Vagina (tissue), 2 donors: ENCODE measurements at regions not wholly inside any gene's neighbourhood (a gene's known extent, or its start where the extent isn't known, plus 50 kb on each side); places are given as distances from the start of the nearest gene placed in this dataset.

Source experiments
- DNase-seq, 2 donors: peaks; one replicate each; pipeline ENCODE4 v3.0.0-alpha.2; 2017; ENCODE audit errors: extremely low spot score in 2 of 2
- H3K27ac ChIP-seq: fragments of 200-600 bp; sonication (generic); one replicate; pipeline ENCODE4 v1.5.1; 2019
- H3K27me3 ChIP-seq: fragments of 200-600 bp; sonication (generic); one replicate; pipeline ENCODE4 v1.5.1; 2019
- H3K36me3 ChIP-seq, 2 donors: fragments of 200-600 bp; sonication (generic); one replicate each; pipeline ENCODE4 v1.5.1; 2017 to 2019
- H3K4me1 ChIP-seq: fragments of 200-600 bp; sonication (generic); one replicate; pipeline ENCODE4 v1.5.1; 2019
- H3K4me3 ChIP-seq, 2 donors: fragments of 200-600 bp; sonication (generic); 1 replicate in 1 of 2; 2 replicates in 1 of 2; pipeline ENCODE4 v1.5.1; 2016 to 2019
- H3K9me3 ChIP-seq: fragments of 200-600 bp; sonication (generic); one replicate; pipeline ENCODE4 v1.5.1; 2019
- POLR2A ChIP-seq, 2 donors: fragments of 450-650 bp; IDR thresholded peaks; one replicate each; pipeline ENCODE4 v1.6.1; 2017; ENCODE audit warnings: antibody characterized with exemption in 2 of 2, mild to moderate bottlenecking in 2 of 2, moderate library complexity in 2 of 2
- POLR2AphosphoS5 ChIP-seq, 2 donors: sonication (generic); formaldehyde crosslinking; IDR thresholded peaks; one replicate each; pipeline ENCODE4 v1.9.0; 2017; ENCODE audit warnings: antibody characterized with exemption in 2 of 2, mild to moderate bottlenecking in 2 of 2, low read depth in 1 of 2; ENCODE audit not compliant: insufficient read depth in 1 of 2
- intact Hi-C: fragments of 100-400 bp; cut with DNase I; formaldehyde crosslinking; loops from one replicate; pipeline ENCODE4 v1.15.1; 2023
- TF ChIP-seq, protein P1 (sequence below), 3 experiments: fragments of 450-650 bp in 2 of 3; fragments of 200-600 bp in 1 of 3; sonication (generic) in 1 of 3; IDR thresholded peaks; one replicate each; pipeline ENCODE4 v1.5.1; 2017 to 2019; ENCODE audit warnings: antibody characterized with exemption in 3 of 3, mild to moderate bottlenecking in 2 of 3, moderate library complexity in 2 of 3

DNA sequence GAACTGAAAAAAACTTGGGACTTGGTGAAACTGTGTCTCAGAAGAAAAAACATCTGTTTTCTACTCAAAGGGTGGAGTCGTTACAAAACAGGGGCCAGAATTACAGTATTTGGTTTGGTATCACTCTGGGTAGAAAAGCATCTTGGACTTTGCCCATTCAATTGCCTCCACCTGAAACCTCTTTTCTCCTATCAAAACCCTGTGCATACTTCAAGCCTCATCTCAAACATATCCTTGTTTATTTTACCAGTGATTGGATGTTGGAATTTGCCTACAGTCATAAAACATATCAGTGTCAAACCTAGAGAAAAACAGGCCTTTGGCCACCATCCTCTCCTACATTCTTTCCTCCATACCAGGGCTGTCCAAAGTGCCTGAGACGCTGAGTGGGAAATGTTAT is 281.5 kb downstream of the PLPP3 start:
- Histone ChIP-seq H3K4me3 (no peak overlapping the region), H3K9me3 (no peaks in the 10 kb centered on the region), H3K27me3 (no peaks in the 10 kb centered on the region), H3K36me3 (no peaks in the 10 kb centered on the region), H3K27ac (no peak overlapping the region), H3K4me1 (peaks cover 16% of the 10 kb centered on the region)
- no peak for DNase-seq
- intact Hi-C loops, result no loop called here
- TF ChIP-seq, protein P1, sequence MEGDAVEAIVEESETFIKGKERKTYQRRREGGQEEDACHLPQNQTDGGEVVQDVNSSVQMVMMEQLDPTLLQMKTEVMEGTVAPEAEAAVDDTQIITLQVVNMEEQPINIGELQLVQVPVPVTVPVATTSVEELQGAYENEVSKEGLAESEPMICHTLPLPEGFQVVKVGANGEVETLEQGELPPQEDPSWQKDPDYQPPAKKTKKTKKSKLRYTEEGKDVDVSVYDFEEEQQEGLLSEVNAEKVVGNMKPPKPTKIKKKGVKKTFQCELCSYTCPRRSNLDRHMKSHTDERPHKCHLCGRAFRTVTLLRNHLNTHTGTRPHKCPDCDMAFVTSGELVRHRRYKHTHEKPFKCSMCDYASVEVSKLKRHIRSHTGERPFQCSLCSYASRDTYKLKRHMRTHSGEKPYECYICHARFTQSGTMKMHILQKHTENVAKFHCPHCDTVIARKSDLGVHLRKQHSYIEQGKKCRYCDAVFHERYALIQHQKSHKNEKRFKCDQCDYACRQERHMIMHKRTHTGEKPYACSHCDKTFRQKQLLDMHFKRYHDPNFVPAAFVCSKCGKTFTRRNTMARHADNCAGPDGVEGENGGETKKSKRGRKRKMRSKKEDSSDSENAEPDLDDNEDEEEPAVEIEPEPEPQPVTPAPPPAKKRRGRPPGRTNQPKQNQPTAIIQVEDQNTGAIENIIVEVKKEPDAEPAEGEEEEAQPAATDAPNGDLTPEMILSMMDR (IDR thresholded peaks at IDR 0.05), result no peak
- no peak for TF ChIP-seq POLR2A (IDR thresholded peaks at IDR 0.05)
- no peak for TF ChIP-seq POLR2AphosphoS5 (IDR thresholded peaks at IDR 0.05; ENCODE audit: insufficient read depth in 1 of 2, low read depth in 1 of 2)

DNA sequence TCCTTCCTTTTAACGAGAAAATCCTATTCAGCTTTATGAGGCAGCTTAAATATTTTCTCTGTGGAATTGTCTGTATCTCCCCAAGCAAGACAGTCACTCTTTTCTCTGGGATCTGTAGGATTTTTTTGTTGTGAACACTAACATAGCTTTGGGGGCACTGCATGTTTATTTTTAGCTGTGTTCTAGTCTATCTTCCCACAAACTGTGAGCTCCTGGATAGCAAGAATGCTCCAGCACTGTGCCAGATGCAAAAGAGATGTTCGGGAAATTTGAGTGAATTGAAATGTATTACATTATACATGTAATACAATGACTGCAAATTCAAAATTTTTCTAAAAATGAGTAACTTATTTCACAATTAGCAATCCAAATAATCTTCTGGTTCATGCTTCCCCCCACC is 282.2 kb downstream of the PLPP3 start:
- Histone ChIP-seq H3K27ac (no peak overlapping the region), H3K27me3 (no peaks in the 10 kb centered on the region), H3K4me3 (no peak overlapping the region), H3K36me3 (no peaks in the 10 kb centered on the region), H3K4me1 (peaks cover 16% of the 10 kb centered on the region), H3K9me3 (no peaks in the 10 kb centered on the region)
- no peak for DNase-seq
- intact Hi-C loops, result no loop called here
- TF ChIP-seq, protein P1 (IDR thresholded peaks at IDR 0.05), result no peak
- TF ChIP-seq POLR2AphosphoS5 (IDR thresholded peaks at IDR 0.05; ENCODE audit: insufficient read depth in 1 of 2, low read depth in 1 of 2) (no peak), POLR2A (IDR thresholded peaks at IDR 0.05) (no peak)

DNA sequence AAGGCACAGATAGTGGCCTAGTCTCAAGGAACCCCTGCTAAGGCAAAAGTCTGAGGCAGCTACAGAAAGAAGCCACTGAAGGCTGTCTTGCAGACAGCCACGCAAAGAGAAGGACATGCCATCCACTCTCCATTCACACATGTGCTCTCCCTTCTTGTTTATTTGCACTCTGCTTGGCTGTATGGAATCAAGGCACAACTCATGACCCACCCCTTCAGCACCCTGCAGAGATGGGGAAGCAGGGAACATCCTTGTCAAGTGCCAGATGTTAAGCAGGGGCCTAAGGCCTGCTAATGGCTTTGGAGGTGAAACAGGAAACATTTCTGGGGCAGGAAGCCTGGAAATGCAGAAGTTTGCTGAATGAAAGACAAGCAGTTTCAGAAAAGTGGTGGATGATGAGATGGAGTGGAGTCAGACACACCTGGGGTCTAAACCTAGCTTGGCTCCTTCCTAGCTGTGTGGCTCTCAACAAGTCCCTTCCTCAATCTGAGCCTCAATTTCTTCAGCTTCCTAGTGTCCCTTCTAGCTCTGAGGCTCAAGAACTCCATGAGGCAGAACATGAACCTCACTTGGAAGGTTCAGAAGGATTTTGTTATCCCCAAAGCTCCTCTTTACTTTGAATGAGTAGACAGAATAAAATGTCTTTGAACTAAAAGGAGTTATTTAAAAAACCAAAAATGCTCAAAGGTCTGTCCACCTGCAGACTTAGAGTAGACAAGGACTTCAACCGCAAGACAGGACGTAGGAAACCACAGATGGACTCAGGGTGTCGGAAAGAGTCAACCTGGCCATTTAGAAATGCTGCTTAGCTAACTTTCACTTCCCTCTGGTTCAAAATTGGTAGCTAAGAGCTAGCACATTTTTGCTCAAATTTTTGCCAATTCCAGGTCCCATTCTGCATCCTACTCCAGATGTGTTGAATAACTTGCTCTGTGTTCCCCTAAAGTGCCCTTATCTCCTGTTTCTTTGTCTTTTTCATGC is 283.1 kb downstream of the PLPP3 start:
- H3K27me3 ChIP-seq, result no peaks in the 10 kb centered on the region
- H3K27ac ChIP-seq, result no peak overlapping the region
- no peak for TF ChIP-seq POLR2A (IDR thresholded peaks at IDR 0.05)
- TF ChIP-seq POLR2AphosphoS5 (IDR thresholded peaks at IDR 0.05; ENCODE audit: insufficient read depth in 1 of 2, low read depth in 1 of 2), result no peak
- TF ChIP-seq, protein P1 (IDR thresholded peaks at IDR 0.05), result no peak
- no peaks in the 10 kb centered on the region for H3K9me3 ChIP-seq
- no peak overlapping the region for H3K4me3 ChIP-seq
- intact Hi-C loops, result no loop called here
- peak in 1 of 2 donors; percentile 28 for DNase-seq
- H3K36me3 ChIP-seq, result no peaks in the 10 kb centered on the region
- peaks cover 16% of the 10 kb centered on the region for H3K4me1 ChIP-seq

DNA sequence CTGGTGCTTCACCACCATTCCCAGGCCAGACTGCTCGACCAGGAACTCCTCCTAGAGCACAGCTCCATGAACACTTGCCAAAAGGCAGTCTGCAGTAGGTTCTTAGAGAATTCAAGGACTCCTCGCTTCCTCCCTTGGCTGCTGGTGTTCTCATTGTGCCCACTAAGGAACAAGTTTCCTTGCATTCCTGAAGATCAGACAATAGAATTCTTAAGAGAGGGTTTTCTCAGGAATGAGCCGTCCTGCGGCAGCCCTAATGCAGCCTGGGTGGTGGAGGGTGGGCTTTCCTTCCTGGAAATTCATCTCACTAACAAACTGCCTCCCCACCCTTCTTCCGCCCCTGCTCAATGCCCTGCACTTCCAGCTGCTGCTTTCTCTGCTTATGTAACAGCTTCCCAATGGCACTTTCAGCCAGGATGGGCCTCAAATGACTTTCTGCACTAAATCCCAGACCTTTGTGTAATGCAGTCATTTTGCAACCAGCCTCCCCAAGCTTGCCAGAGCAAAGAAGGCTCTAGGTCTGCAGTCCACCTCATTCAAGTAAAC is 287.9 kb downstream of the PLPP3 start:
- Histone ChIP-seq H3K4me1 (no peaks in the 10 kb centered on the region), H3K27ac (no peak overlapping the region), H3K4me3 (no peak overlapping the region), H3K9me3 (no peaks in the 10 kb centered on the region), H3K27me3 (no peaks in the 10 kb centered on the region), H3K36me3 (no peaks in the 10 kb centered on the region)
- intact Hi-C loops, result no loop called here
- DNase-seq, result no peak
- no peak for TF ChIP-seq POLR2AphosphoS5 (IDR thresholded peaks at IDR 0.05; ENCODE audit: insufficient read depth in 1 of 2, low read depth in 1 of 2)
- TF ChIP-seq POLR2A (IDR thresholded peaks at IDR 0.05), result no peak
- TF ChIP-seq, protein P1 (IDR thresholded peaks at IDR 0.05), result no peak

DNA sequence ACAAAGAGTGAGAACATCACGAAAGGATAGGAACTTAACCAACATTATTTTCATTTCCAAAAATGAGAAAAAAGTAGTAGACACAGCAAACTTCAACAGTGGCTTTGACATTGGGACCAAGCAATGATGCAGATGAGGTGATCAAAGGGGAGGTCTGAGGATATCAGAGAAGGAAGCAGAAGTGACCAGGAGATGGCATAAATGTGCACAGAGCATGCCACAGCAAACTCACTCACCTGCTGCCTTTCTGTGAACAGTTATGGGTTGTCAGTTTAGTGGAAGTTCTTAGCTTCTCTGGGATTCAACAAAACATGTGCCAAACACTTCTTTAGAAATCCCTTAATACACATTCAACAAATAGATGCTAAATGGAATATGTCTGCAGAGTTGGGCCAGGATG is 290.1 kb downstream of the PLPP3 start:
- H3K4me1 ChIP-seq, result peaks cover 16% of the 10 kb centered on the region
- intact Hi-C loops, result no loop called here
- no peaks in the 10 kb centered on the region for H3K36me3 ChIP-seq
- TF ChIP-seq POLR2AphosphoS5 (IDR thresholded peaks at IDR 0.05; ENCODE audit: insufficient read depth in 1 of 2, low read depth in 1 of 2) (no peak), POLR2A (IDR thresholded peaks at IDR 0.05) (no peak)
- TF ChIP-seq, protein P1 (IDR thresholded peaks at IDR 0.05), result no peak
- H3K4me3 ChIP-seq, result no peak overlapping the region
- H3K9me3 ChIP-seq, result no peaks in the 10 kb centered on the region
- no peaks in the 10 kb centered on the region for H3K27me3 ChIP-seq
- no peak overlapping the region for H3K27ac ChIP-seq
- no peak for DNase-seq
